ENCODE measurements at regions not wholly inside any gene's neighbourhood (a gene's known extent, or its start where the extent isn't known, plus 50 kb on each side); places are given as distances from the start of the nearest gene placed in this dataset.

GRCh38 chr13:34002924-34003323 is 185.0 kb downstream of the RFC3 start:
- H3K9ac ChIP-seq (ENCODE audit: low read length): no peak overlapping the region
- no peaks in the 10 kb centered on the region for H3K27me3 ChIP-seq (ENCODE audit: insufficient read depth, low read length)
- H3K9me3 ChIP-seq (ENCODE audit: insufficient read depth, low read depth, low read length): peaks cover 3% of the 10 kb centered on the region
- H2AK5ac ChIP-seq (ENCODE audit: low read length): no peak overlapping the region
- H3K18ac ChIP-seq (ENCODE audit: low read length): no peak overlapping the region
- H3K4ac ChIP-seq (ENCODE audit: low read depth, low read length): no peak overlapping the region
- H3K79me1 ChIP-seq (ENCODE audit: low read length): no peaks in the 10 kb centered on the region
- no peak overlapping the region for H2BK120ac ChIP-seq (ENCODE audit: insufficient read depth, low read length, poor library complexity)
- no peak overlapping the region for H3K27ac ChIP-seq (ENCODE audit: low read depth, low read length)
- no peak overlapping the region for H3K14ac ChIP-seq (ENCODE audit: low read length)
- WGBS (ENCODE audit: extremely low coverage, insufficient coverage, insufficient read length): no CpG with 5 or more reads among the region's 4 CpGs
- H2BK5ac ChIP-seq (ENCODE audit: low read depth, low read length, poor library complexity): no peak overlapping the region
- no peak overlapping the region for H3K4me3 ChIP-seq (ENCODE audit: low read depth, low read length)
- H4K8ac ChIP-seq (ENCODE audit: low read depth, low read length): no peak overlapping the region
- no peak overlapping the region for H3K23ac ChIP-seq (ENCODE audit: low read length)
- H2AFZ ChIP-seq (ENCODE audit: insufficient read depth, low read length, poor library complexity): no peak overlapping the region
- DNase-seq: no peak
- H4K91ac ChIP-seq (ENCODE audit: low read depth, low read length): no peak overlapping the region
- H3K4me2 ChIP-seq (ENCODE audit: low read length): no peak overlapping the region
- no peaks in the 10 kb centered on the region for H3K4me1 ChIP-seq (ENCODE audit: control insufficient read depth in 1 of 2, insufficient read depth in 2 of 2, low read length in 2 of 2)
- H2BK12ac ChIP-seq (ENCODE audit: low read length): no peak overlapping the region
- H4K12ac ChIP-seq (ENCODE audit: low read depth, low read length): no peak overlapping the region
- no peaks in the 10 kb centered on the region for H3K36me3 ChIP-seq (ENCODE audit: control insufficient read depth in 1 of 2, insufficient read depth in 2 of 2, low read length in 2 of 2)
- H3K79me2 ChIP-seq (ENCODE audit: control insufficient read depth, insufficient read depth, low read length, poor library complexity): no peaks in the 10 kb centered on the region

- Histone ChIP-seq H3K23ac (ENCODE audit: low read length) (no peak overlapping the region), H4K12ac (ENCODE audit: low read depth, low read length) (no peak overlapping the region), H3K79me2 (ENCODE audit: control insufficient read depth, insufficient read depth, low read length, poor library complexity) (no peaks in the 10 kb centered on the region), H3K27me3 (ENCODE audit: insufficient read depth, low read length) (no peaks in the 10 kb centered on the region), H3K4me3 (ENCODE audit: low read depth, low read length) (no peak overlapping the region), H3K4me1 (ENCODE audit: control insufficient read depth in 1 of 2, insufficient read depth in 2 of 2, low read length in 2 of 2) (no peaks in the 10 kb centered on the region), H3K4ac (ENCODE audit: low read depth, low read length) (no peak overlapping the region), H2BK12ac (ENCODE audit: low read length) (no peak overlapping the region), H3K18ac (ENCODE audit: low read length) (no peak overlapping the region), H2AFZ (ENCODE audit: insufficient read depth, low read length, poor library complexity) (no peak overlapping the region), H3K79me1 (ENCODE audit: low read length) (no peaks in the 10 kb centered on the region), H2AK5ac (ENCODE audit: low read length) (no peak overlapping the region), H3K4me2 (ENCODE audit: low read length) (no peak overlapping the region), H2BK120ac (ENCODE audit: insufficient read depth, low read length, poor library complexity) (no peak overlapping the region), H3K36me3 (ENCODE audit: control insufficient read depth in 1 of 2, insufficient read depth in 2 of 2, low read length in 2 of 2) (no peaks in the 10 kb centered on the region), H3K9me3 (ENCODE audit: insufficient read depth, low read depth, low read length) (peaks cover 3% of the 10 kb centered on the region), H2BK5ac (ENCODE audit: low read depth, low read length, poor library complexity) (no peak overlapping the region), H4K91ac (ENCODE audit: low read depth, low read length) (no peak overlapping the region), H4K8ac (ENCODE audit: low read depth, low read length) (no peak overlapping the region), H3K9ac (ENCODE audit: low read length) (no peak overlapping the region), H3K27ac (ENCODE audit: low read depth, low read length) (no peak overlapping the region), H3K14ac (ENCODE audit: low read length) (no peak overlapping the region)
- no CpG with 5 or more reads among the region's 4 CpGs for WGBS (ENCODE audit: extremely low coverage, insufficient coverage, insufficient read length)
- DNase-seq: no peak
These were observed 185.7 kb downstream of the RFC3 start for GRCh38 chr13:34003656-34004055.

DNA sequence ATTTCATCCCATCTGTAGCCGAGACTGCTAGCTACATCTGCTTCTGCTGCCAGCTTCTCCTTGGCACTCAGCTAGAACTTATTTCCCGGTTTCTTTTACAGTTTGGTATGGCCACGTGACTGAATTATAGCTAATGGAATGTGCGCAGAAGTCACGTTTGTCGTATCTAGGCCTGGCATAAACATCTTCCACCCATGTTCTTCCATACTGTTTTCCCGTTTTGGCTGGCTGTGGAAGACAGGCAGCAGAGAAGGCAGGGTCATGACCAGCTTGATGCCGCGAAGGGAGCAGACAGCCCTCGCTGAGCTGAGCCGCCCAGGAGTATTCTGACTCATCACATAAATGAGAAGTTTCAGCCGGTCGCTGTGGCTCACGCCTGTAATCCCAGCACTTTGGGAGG is 186.7 kb downstream of the RFC3 start:
- Histone ChIP-seq H2AFZ (ENCODE audit: insufficient read depth, low read length, poor library complexity) (no peak overlapping the region), H3K18ac (ENCODE audit: low read length) (no peak overlapping the region), H3K79me2 (ENCODE audit: control insufficient read depth, insufficient read depth, low read length, poor library complexity) (no peaks in the 10 kb centered on the region), H3K27me3 (ENCODE audit: insufficient read depth, low read length) (no peaks in the 10 kb centered on the region), H2BK120ac (ENCODE audit: insufficient read depth, low read length, poor library complexity) (no peak overlapping the region), H3K4me1 (ENCODE audit: control insufficient read depth in 1 of 2, insufficient read depth in 2 of 2, low read length in 2 of 2) (no peaks in the 10 kb centered on the region), H3K4ac (ENCODE audit: low read depth, low read length) (no peak overlapping the region), H4K12ac (ENCODE audit: low read depth, low read length) (no peak overlapping the region), H2AK5ac (ENCODE audit: low read length) (no peak overlapping the region), H3K27ac (ENCODE audit: low read depth, low read length) (no peak overlapping the region), H3K36me3 (ENCODE audit: control insufficient read depth in 1 of 2, insufficient read depth in 2 of 2, low read length in 2 of 2) (no peaks in the 10 kb centered on the region), H3K14ac (ENCODE audit: low read length) (no peak overlapping the region), H3K9me3 (ENCODE audit: insufficient read depth, low read depth, low read length) (peaks cover 3% of the 10 kb centered on the region), H3K4me3 (ENCODE audit: low read depth, low read length) (no peak overlapping the region), H4K91ac (ENCODE audit: low read depth, low read length) (no peak overlapping the region), H2BK12ac (ENCODE audit: low read length) (no peak overlapping the region), H2BK5ac (ENCODE audit: low read depth, low read length, poor library complexity) (no peak overlapping the region), H3K79me1 (ENCODE audit: low read length) (no peaks in the 10 kb centered on the region), H3K9ac (ENCODE audit: low read length) (no peak overlapping the region), H4K8ac (ENCODE audit: low read depth, low read length) (no peak overlapping the region), H3K23ac (ENCODE audit: low read length) (no peak overlapping the region), H3K4me2 (ENCODE audit: low read length) (no peak overlapping the region)
- DNase-seq: no peak
- no CpG with 5 or more reads among the region's 14 CpGs for WGBS (ENCODE audit: extremely low coverage, insufficient coverage, insufficient read length)

GRCh38 chr13:34006011-34006410 is 188.1 kb downstream of the RFC3 start:
- Histone ChIP-seq H3K27me3 (ENCODE audit: insufficient read depth, low read length) (no peaks in the 10 kb centered on the region), H3K4me1 (ENCODE audit: control insufficient read depth in 1 of 2, insufficient read depth in 2 of 2, low read length in 2 of 2) (no peaks in the 10 kb centered on the region), H4K91ac (ENCODE audit: low read depth, low read length) (no peak overlapping the region), H3K14ac (ENCODE audit: low read length) (no peak overlapping the region), H3K36me3 (ENCODE audit: control insufficient read depth in 1 of 2, insufficient read depth in 2 of 2, low read length in 2 of 2) (no peaks in the 10 kb centered on the region), H3K4me3 (ENCODE audit: low read depth, low read length) (no peak overlapping the region), H3K4me2 (ENCODE audit: low read length) (no peak overlapping the region), H3K23ac (ENCODE audit: low read length) (no peak overlapping the region), H3K18ac (ENCODE audit: low read length) (no peak overlapping the region), H4K12ac (ENCODE audit: low read depth, low read length) (no peak overlapping the region), H4K8ac (ENCODE audit: low read depth, low read length) (no peak overlapping the region), H2AFZ (ENCODE audit: insufficient read depth, low read length, poor library complexity) (no peak overlapping the region), H3K9ac (ENCODE audit: low read length) (no peak overlapping the region), H2AK5ac (ENCODE audit: low read length) (no peak overlapping the region), H3K79me1 (ENCODE audit: low read length) (no peaks in the 10 kb centered on the region), H3K4ac (ENCODE audit: low read depth, low read length) (no peak overlapping the region), H3K27ac (ENCODE audit: low read depth, low read length) (no peak overlapping the region), H2BK12ac (ENCODE audit: low read length) (no peak overlapping the region), H3K9me3 (ENCODE audit: insufficient read depth, low read depth, low read length) (peaks cover 3% of the 10 kb centered on the region), H3K79me2 (ENCODE audit: control insufficient read depth, insufficient read depth, low read length, poor library complexity) (no peaks in the 10 kb centered on the region), H2BK120ac (ENCODE audit: insufficient read depth, low read length, poor library complexity) (no peak overlapping the region), H2BK5ac (ENCODE audit: low read depth, low read length, poor library complexity) (no peak overlapping the region)
- whole genome bisulfite sequencing (ENCODE audit: extremely low coverage, insufficient coverage, insufficient read length): no CpG with 5 or more reads among the region's 2 CpGs
- DNase-seq: no peak

All from trophoblast cell (in vitro differentiated cells and primary cell).